NCI-H2227 (cell line): ENCODE measurements at regions not wholly inside any gene's neighbourhood (a gene's known extent, or its start where the extent isn't known, plus 50 kb on each side); places are given as distances from the start of the nearest gene placed in this dataset.

ENCODE experiments used
- DNase-seq: peaks from one replicate; lab custom pipeline; 2025; ENCODE audit not compliant: unreplicated experiment; lab: John Stamatoyannopoulos, UW

- no peak for DNase-seq
Measured at GRCh38 chr10:35912615-35913569, 270.8 kb upstream of the FZD8 start.

- no peak for DNase-seq
Measured at GRCh38 chr10:35911954-35912353, 269.9 kb upstream of the FZD8 start.

GRCh38 chr10:35911233-35911632 lies 269.1 kb upstream of the FZD8 start:
- DNase-seq, result no peak

- DNase-seq, result no peak
Measured at GRCh38 chr10:35910234-35910633, 268.1 kb upstream of the FZD8 start.

GRCh38 chr10:35909121-35909720 lies 267.1 kb upstream of the FZD8 start:
- DNase-seq, result no peak

- no peak for DNase-seq
Measured at GRCh38 chr10:35908451-35908850, 266.4 kb upstream of the FZD8 start.

- no peak for DNase-seq
Measured at GRCh38 chr10:35907548-35907947, 265.5 kb upstream of the FZD8 start.

- no peak for DNase-seq
Measured at GRCh38 chr10:35906155-35906554, 264.1 kb upstream of the FZD8 start.

- DNase-seq, result no peak
Measured at GRCh38 chr10:35903021-35903420, 260.9 kb upstream of the FZD8 start.

- DNase-seq, result no peak
Measured at GRCh38 chr10:35898716-35899440, 256.8 kb upstream of the FZD8 start.

GRCh38 chr10:35896001-35896400 lies 253.9 kb upstream of the FZD8 start:
- DNase-seq, result no peak

- DNase-seq, result no peak
Measured at GRCh38 chr10:35895331-35895730, 253.2 kb upstream of the FZD8 start.

- no peak for DNase-seq
Measured at GRCh38 chr10:35892526-35892925, 250.4 kb upstream of the FZD8 start.

- DNase-seq, result no peak
Measured at GRCh38 chr10:35890676-35891495, 248.8 kb upstream of the FZD8 start.

GRCh38 chr10:35889971-35890675 lies 248.0 kb upstream of the FZD8 start:
- no peak for DNase-seq

GRCh38 chr10:35889226-35889625 lies 247.1 kb upstream of the FZD8 start:
- no peak for DNase-seq

- no peak for DNase-seq
Measured at GRCh38 chr10:35888400-35888799, 246.3 kb upstream of the FZD8 start.

GRCh38 chr10:35887685-35888084 lies 245.6 kb upstream of the FZD8 start:
- no peak for DNase-seq

- DNase-seq, result no peak
Measured at GRCh38 chr10:35885076-35885475, 243.0 kb upstream of the FZD8 start.

GRCh38 chr10:35884657-35885071 lies 242.6 kb upstream of the FZD8 start:
- DNase-seq, result no peak
